Omental fat pad (tissue), 3 donors: ENCODE measurements at regions not wholly inside any gene's neighbourhood (a gene's known extent, or its start where the extent isn't known, plus 50 kb on each side); places are given as distances from the start of the nearest gene placed in this dataset.

Experiments
- ATAC-seq: fragments of 150-250 bp; one replicate; pipeline ENCODE4 v1.9.1; 2016; ENCODE audit warnings: mild to moderate bottlenecking, moderate library complexity; ENCODE audit not compliant: low FRiP score
- DNase-seq: peaks from one replicate; pipeline ENCODE4 v3.0.0-alpha.2; 2019; ENCODE audit warnings: low spot score
- TF ChIP-seq, protein P1 (sequence below), 3 donors: fragments of 450-650 bp; IDR thresholded peaks; one replicate each; pipeline ENCODE4 v1.5.1; 2016 to 2017; ENCODE audit warnings: antibody characterized with exemption in 3 of 3, mild to moderate bottlenecking in 3 of 3, moderate library complexity in 2 of 3

DNA sequence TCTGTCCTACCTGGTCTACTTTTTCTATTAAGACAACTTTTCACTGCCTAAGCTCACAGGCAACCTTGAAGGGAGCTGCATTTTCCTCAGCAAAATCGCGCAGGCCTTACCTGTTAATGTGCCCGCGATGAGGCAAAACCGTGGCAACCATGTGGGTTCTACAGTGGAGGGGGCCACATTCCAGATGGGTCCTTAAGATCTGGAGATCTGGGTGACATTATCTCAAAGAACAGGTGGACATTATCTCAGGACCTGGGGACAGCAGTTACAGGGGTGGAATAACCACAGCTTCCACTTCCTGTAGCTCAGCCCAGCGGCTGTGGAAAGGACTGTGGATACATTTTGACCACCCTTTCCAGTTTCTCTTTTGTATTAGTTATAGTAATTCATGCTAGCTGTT lies 112.8 kb upstream of the PTCH1 start:
- no peak for DNase-seq
- no peak for ATAC-seq
- TF ChIP-seq, protein P1, sequence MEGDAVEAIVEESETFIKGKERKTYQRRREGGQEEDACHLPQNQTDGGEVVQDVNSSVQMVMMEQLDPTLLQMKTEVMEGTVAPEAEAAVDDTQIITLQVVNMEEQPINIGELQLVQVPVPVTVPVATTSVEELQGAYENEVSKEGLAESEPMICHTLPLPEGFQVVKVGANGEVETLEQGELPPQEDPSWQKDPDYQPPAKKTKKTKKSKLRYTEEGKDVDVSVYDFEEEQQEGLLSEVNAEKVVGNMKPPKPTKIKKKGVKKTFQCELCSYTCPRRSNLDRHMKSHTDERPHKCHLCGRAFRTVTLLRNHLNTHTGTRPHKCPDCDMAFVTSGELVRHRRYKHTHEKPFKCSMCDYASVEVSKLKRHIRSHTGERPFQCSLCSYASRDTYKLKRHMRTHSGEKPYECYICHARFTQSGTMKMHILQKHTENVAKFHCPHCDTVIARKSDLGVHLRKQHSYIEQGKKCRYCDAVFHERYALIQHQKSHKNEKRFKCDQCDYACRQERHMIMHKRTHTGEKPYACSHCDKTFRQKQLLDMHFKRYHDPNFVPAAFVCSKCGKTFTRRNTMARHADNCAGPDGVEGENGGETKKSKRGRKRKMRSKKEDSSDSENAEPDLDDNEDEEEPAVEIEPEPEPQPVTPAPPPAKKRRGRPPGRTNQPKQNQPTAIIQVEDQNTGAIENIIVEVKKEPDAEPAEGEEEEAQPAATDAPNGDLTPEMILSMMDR (IDR thresholded peaks at IDR 0.05): no peak

- no peak for DNase-seq
- peak; percentile 19 for ATAC-seq
- TF ChIP-seq, protein P1 (IDR thresholded peaks at IDR 0.05): no peak
These were observed 111.0 kb upstream of the PTCH1 start for GRCh38 chr9:95627802-95628201.

- ATAC-seq: no peak
- DNase-seq: no peak
- TF ChIP-seq, protein P1 (IDR thresholded peaks at IDR 0.05): no peak
These were observed 110.3 kb upstream of the PTCH1 start for GRCh38 chr9:95626885-95627558.

DNA sequence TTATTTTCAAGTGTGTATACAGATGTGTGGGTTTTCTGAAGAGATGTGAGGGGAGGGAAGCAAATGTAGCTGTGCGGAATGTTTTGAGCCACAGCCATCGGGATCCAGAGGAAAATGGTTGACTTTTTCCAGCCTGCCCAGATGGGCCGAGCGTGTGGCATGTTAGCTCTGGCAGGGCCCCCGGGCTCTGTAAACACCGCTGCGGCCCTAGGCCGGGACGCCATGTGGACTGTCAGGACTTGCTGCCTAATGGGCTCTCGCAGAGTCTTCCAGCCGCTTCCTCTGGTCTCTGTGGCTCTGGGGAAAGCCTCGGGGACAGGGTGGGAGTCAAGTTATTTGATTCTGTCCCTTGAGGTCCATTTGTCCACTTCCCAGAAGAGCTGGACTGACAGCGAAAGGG lies 109.6 kb upstream of the PTCH1 start:
- no peak for ATAC-seq
- DNase-seq: no peak
- TF ChIP-seq, protein P1 (IDR thresholded peaks at IDR 0.05): no peak

- TF ChIP-seq, protein P1 (IDR thresholded peaks at IDR 0.05): no peak
- DNase-seq (no peak), ATAC-seq (no peak)
These were observed 106.9 kb upstream of the PTCH1 start for GRCh38 chr9:95623640-95624039.

DNA sequence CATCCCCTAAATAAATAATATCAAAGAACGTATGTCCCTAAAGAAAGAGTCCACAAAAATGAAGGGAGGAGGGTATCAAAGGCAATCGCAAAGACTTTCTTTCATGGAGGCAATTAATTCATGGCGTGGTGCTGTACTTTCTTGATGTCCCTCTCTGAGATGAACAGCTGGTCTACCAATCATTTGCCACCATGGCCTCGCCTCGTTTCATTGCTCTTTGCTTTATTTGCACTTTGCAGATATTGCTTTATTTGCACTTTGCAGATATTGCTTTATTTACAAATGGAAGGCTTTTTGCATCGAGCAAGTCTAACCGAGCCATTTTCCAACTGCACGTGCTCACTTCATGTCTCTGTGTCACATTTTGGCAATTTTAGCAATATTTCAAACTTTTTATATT lies 104.0 kb upstream of the PTCH1 start:
- TF ChIP-seq, protein P1 (IDR thresholded peaks at IDR 0.05): no peak
- ATAC-seq (no peak), DNase-seq (no peak)

DNA sequence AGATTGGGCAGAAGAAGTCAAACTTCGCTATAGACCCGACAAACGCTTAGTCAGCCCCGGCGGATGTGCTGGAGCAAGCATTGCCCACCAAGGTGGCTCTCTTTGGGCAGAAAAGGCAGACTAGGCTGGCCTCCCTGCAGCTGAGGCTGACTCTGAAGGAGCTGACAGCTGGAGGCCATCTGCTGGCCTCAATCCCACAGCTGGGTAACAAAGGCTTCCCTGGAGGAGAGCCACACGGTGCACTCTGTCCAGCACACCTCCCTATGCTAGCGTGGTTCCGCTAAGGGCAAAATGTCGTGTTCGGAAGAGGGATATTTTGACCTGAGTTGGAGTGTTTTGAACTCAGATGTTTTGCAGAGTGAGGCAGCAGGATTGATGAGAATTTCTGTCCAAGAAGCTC lies 103.5 kb upstream of the PTCH1 start:
- ATAC-seq (no peak), DNase-seq (no peak)
- TF ChIP-seq, protein P1 (IDR thresholded peaks at IDR 0.05): no peak
